NCI-H748 (cell line): ENCODE measurements at regions not wholly inside any gene's neighbourhood (a gene's known extent, or its start where the extent isn't known, plus 50 kb on each side); places are given as distances from the start of the nearest gene placed in this dataset.
A peak's percentile ranks its signal among the peaks of the same experiment; 100 is the strongest.

Experiments used
- DNase-seq: peaks from one replicate; lab custom pipeline; 2025; ENCODE audit not compliant: unreplicated experiment; lab: John Stamatoyannopoulos, UW

GRCh38 chr21:16533692-16534407 is 804.1 kb downstream of the USP25 start:
- DNase-seq = no peak

- peak; percentile 27 for DNase-seq
These were observed 804.8 kb downstream of the USP25 start for GRCh38 chr21:16534408-16535101.

- no peak for DNase-seq
These were observed 805.3 kb downstream of the USP25 start for GRCh38 chr21:16535102-16535422.

- DNase-seq = no peak
These were observed 805.8 kb downstream of the USP25 start for GRCh38 chr21:16535626-16536025.

- DNase-seq = no peak
These were observed 806.4 kb downstream of the USP25 start for GRCh38 chr21:16536140-16536539.

GRCh38 chr21:16536643-16537434 is 807.1 kb downstream of the USP25 start:
- DNase-seq = no peak

- DNase-seq = no peak
These were observed 807.7 kb downstream of the USP25 start for GRCh38 chr21:16537501-16537900.

GRCh38 chr21:16538405-16538804 is 808.6 kb downstream of the USP25 start:
- no peak for DNase-seq

- DNase-seq = no peak
These were observed 809.2 kb downstream of the USP25 start for GRCh38 chr21:16538936-16539440.

- no peak for DNase-seq
These were observed 811.4 kb downstream of the USP25 start for GRCh38 chr21:16540966-16541727.

- DNase-seq = no peak
These were observed 820.3 kb downstream of the USP25 start for GRCh38 chr21:16550118-16550517.

GRCh38 chr21:16550917-16551741 is 821.3 kb downstream of the USP25 start:
- DNase-seq = no peak

- no peak for DNase-seq
These were observed 823.1 kb downstream of the USP25 start for GRCh38 chr21:16552880-16553279.

- no peak for DNase-seq
These were observed 824.7 kb downstream of the USP25 start for GRCh38 chr21:16554503-16554902.

- DNase-seq = no peak
These were observed 833.3 kb downstream of the USP25 start for GRCh38 chr21:16563116-16563515.

GRCh38 chr21:16563795-16564194 is 834.0 kb downstream of the USP25 start:
- no peak for DNase-seq

- DNase-seq = no peak
These were observed 838.5 kb downstream of the USP25 start for GRCh38 chr21:16568244-16568643.

- no peak for DNase-seq
These were observed 838.9 kb downstream of the USP25 start for GRCh38 chr21:16568661-16569060.

- DNase-seq = no peak
These were observed 839.9 kb downstream of the USP25 start for GRCh38 chr21:16569679-16570078.

- no peak for DNase-seq
These were observed 840.4 kb downstream of the USP25 start for GRCh38 chr21:16570171-16570570.
